ENCODE measurements at regions not wholly inside any gene's neighbourhood (a gene's known extent, or its start where the extent isn't known, plus 50 kb on each side); places are given as distances from the start of the nearest gene placed in this dataset.

- no peak for TF ChIP-seq POLR2AphosphoS5 (IDR thresholded peaks at IDR 0.05; ENCODE audit: low read depth, low read length)
- no peak for TF ChIP-seq POLR2A (IDR thresholded peaks at IDR 0.05; ENCODE audit: low read depth, low read length)
- no peak for TF ChIP-seq SPI1 (IDR thresholded peaks at IDR 0.05; ENCODE audit: low read depth, low read length)
Observed at GRCh38 chr7:132066761-132067171, 509.5 kb downstream of the PLXNA4 start.
